PC-9 (cell line): ENCODE measurements at regions not wholly inside any gene's neighbourhood (a gene's known extent, or its start where the extent isn't known, plus 50 kb on each side); places are given as distances from the start of the nearest gene placed in this dataset.

Source experiments
- CTCF ChIP-seq: fragments of 200-600 bp; sonication (generic); conservative IDR thresholded peaks from 2 replicates; pipeline ENCODE4 v1.6.1; 2017; ENCODE audit warnings: mixed run types, antibody characterized with exemption, mild to moderate bottlenecking, moderate library complexity
- EZH2 ChIP-seq: fragments of 200-600 bp; sonication (generic); IDR thresholded peaks from 2 replicates; pipeline ENCODE4 v1.8.0; 2017; ENCODE audit warnings: antibody characterized with exemption, low read depth

- no peak for TF ChIP-seq CTCF
- no peak for TF ChIP-seq EZH2
These were observed 683.7 kb upstream of the NRP1 start for GRCh38 chr10:34018129-34018528.
